HepG2 (cell line): ENCODE measurements at regions not wholly inside any gene's neighbourhood (a gene's known extent, or its start where the extent isn't known, plus 50 kb on each side); places are given as distances from the start of the nearest gene placed in this dataset.

Experiments
- ATAC-seq: fragments of 200-7000 bp; cut with Tn5 transposase; 3 replicates; pipeline ENCODE4 v1.9.1; 2020; ENCODE audit warnings: mild to moderate bottlenecking, moderate library complexity
- BruUV-seq: library from RNA; stranded (reverse); fragments of 400-500 nt; replicated peaks from 2 replicates; lab custom pipeline; 2021; lab: Mats Ljungman, UMichigan
- CTCF ChIA-PET: fragments of 300-600 bp; formaldehyde crosslinking; extraction: SDS; loops from one replicate; lab custom pipeline; 2021; ENCODE audit warnings: low total read pairs, inconsistent platforms, low intra/inter-chr PET ratio; lab: Yijun Ruan, JAX
- POLR2A ChIA-PET: fragments of 350-600 bp; sonication (Branson Sonifier 250); formaldehyde crosslinking; loops from one replicate; lab custom pipeline; 2020; ENCODE audit warnings: antibody characterized with exemption, inconsistent platforms; lab: Yijun Ruan, JAX
- DNase-seq: peaks from one replicate; pipeline ENCODE4 v3.0.0-alpha.2; 2015; ENCODE audit warnings: low spot score
- FAIRE-seq: peaks from 3 replicates; lab custom pipeline; 2011; peaks lifted over from hg19 to GRCh38; lab: Jason Lieb, UNC
- H2AFZ ChIP-seq: one replicate; pipeline ENCODE4 v1.6.1; 2011; ENCODE audit warnings: low read length, inconsistent platforms
- H3K27ac ChIP-seq: fragments of 300-600 bp; 3 replicates; pipeline ENCODE4 v1.8.0; 2011; ENCODE audit warnings: mixed run types, mild to moderate bottlenecking, mixed read lengths, low read length, inconsistent platforms; ENCODE audit not compliant: insufficient read depth; ENCODE audit errors: extremely low read length
- H3K27me3 ChIP-seq, 2 experiments: fragments of 200-600 bp in 1 of 2; 2 replicates in 1 of 2; 3 replicates in 1 of 2; pipeline versions ENCODE4 v1.6.0 to v1.8.0; 2011; ENCODE audit warnings: low read length in 2 of 2, mild to moderate bottlenecking in 2 of 2, moderate library complexity in 2 of 2, inconsistent platforms in 1 of 2; ENCODE audit not compliant: insufficient read depth in 2 of 2, control insufficient read depth in 1 of 2
- H3K36me3 ChIP-seq, 2 experiments: fragments of 200-600 bp in 1 of 2; replicated peaks in 1 of 2; 2 replicates in 1 of 2; 3 replicates in 1 of 2; pipeline versions ENCODE4 v1.5.1 to v1.8.0; 2011; ENCODE audit warnings: low read length in 2 of 2, inconsistent platforms in 1 of 2; ENCODE audit not compliant: insufficient read depth in 2 of 2, control insufficient read depth in 1 of 2
- H3K4me1 ChIP-seq: 2 replicates; pipeline ENCODE4 v1.5.1; 2012; ENCODE audit warnings: low read length, inconsistent platforms; ENCODE audit not compliant: insufficient read depth
- H3K4me2 ChIP-seq: 2 replicates; pipeline ENCODE4 v1.6.0; 2011; ENCODE audit warnings: low read depth, low read length, inconsistent platforms
- H3K4me3 ChIP-seq, 3 experiments: fragments of 200-600 bp in 1 of 3; sonication (generic), shearing (Covaris generic) in 1 of 3; replicated peaks in 1 of 3; 2 replicates each; pipeline ENCODE4 v1.5.1; 2011 to 2016; ENCODE audit warnings: low read length in 3 of 3, inconsistent platforms in 2 of 3, low read depth in 2 of 3, mild to moderate bottlenecking in 2 of 3, control low read depth in 1 of 3, mixed read lengths in 1 of 3; ENCODE audit not compliant: insufficient read depth in 1 of 3
- H3K79me2 ChIP-seq: one replicate; pipeline ENCODE4 v1.6.1; 2011; ENCODE audit warnings: low read length, inconsistent platforms; ENCODE audit not compliant: insufficient read depth
- H3K9ac ChIP-seq: 2 replicates; pipeline ENCODE4 v1.6.0; 2011; ENCODE audit warnings: mild to moderate bottlenecking, low read depth, low read length, inconsistent platforms; ENCODE audit not compliant: insufficient read depth
- H3K9me3 ChIP-seq: 2 replicates; pipeline ENCODE4 v1.5.1; 2012; ENCODE audit warnings: mild to moderate bottlenecking, low read length
- H4K20me1 ChIP-seq: 2 replicates; pipeline ENCODE4 v1.6.0; 2011; ENCODE audit warnings: inconsistent platforms, mild to moderate bottlenecking, low read length, moderate library complexity; ENCODE audit not compliant: insufficient read depth
- AKAP8 ChIP-seq: sonication (generic); formaldehyde crosslinking; IDR thresholded peaks from 2 replicates; pipeline ENCODE4 v1.5.1; 2020; ENCODE audit warnings: mild to moderate bottlenecking, missing genetic modification reagents
- KDM2A ChIP-seq: sonication (generic); formaldehyde crosslinking; IDR thresholded peaks from 2 replicates; pipeline ENCODE4 v1.4.0; 2020; ENCODE audit warnings: low read depth, missing genetic modification reagents, borderline replicate concordance
- MIER2 ChIP-seq: IDR thresholded peaks from 2 replicates; pipeline ENCODE4 v1.6.1; 2016; ENCODE audit warnings: missing biosample characterization, missing genetic modification reagents
- NKX3-1 ChIP-seq: sonication (generic); formaldehyde crosslinking; IDR thresholded peaks from 2 replicates; pipeline ENCODE4 v1.5.0; 2020; ENCODE audit warnings: missing genetic modification reagents
- SATB2 ChIP-seq: sonication (generic); formaldehyde crosslinking; IDR thresholded peaks from 2 replicates; pipeline ENCODE4 v1.5.0; 2020; ENCODE audit warnings: missing genetic modification reagents
- ZC3H4 ChIP-seq: sonication (generic); formaldehyde crosslinking; IDR thresholded peaks from 2 replicates; pipeline ENCODE4 v1.4.0; 2020; ENCODE audit warnings: missing genetic modification reagents, borderline replicate concordance
- ZNF431 ChIP-seq: sonication (generic); formaldehyde crosslinking; IDR thresholded peaks from 2 replicates; pipeline ENCODE4 v1.9.0; 2022; ENCODE audit warnings: missing genetic modification reagents, low read depth, mild to moderate bottlenecking, borderline replicate concordance
- ZNF616 ChIP-seq: sonication (generic); formaldehyde crosslinking; IDR thresholded peaks from 2 replicates; pipeline ENCODE4 v1.5.0; 2020; ENCODE audit warnings: low read depth, mild to moderate bottlenecking, missing genetic modification reagents
- WGBS: methylation state at CpG from one replicate; pipeline ENCODE4 v1.1.6; 2017; ENCODE audit warnings: low lambda C conversion rate; 5-methylcytosine and 5-hydroxymethylcytosine counted together
- in situ Hi-C: cut with HindIII; loops from 2 replicates; pipeline ENCODE4 v1.10.0; 2017; ENCODE audit warnings: low pct_unique_long_range_greater_than_20kb; ENCODE audit not compliant: extremely low pct_ligation_motif_present
- intact Hi-C: fragments of 100-400 bp; cut with micrococcal nuclease; formaldehyde crosslinking; loops from one replicate; pipeline ENCODE4 v1.10.0; 2022; ENCODE audit not compliant: unreplicated experiment
- TF ChIP-seq, protein P1 (sequence below): IDR thresholded peaks from 2 replicates; pipeline ENCODE4 v1.6.1; 2016; ENCODE audit warnings: low read depth, control low read depth
- TF ChIP-seq, protein P2 (sequence below): IDR thresholded peaks from 2 replicates; pipeline ENCODE4 v1.6.1; 2016; ENCODE audit warnings: control low read depth
- TF ChIP-seq, protein P3 (sequence below): sonication (generic); formaldehyde crosslinking; IDR thresholded peaks from 2 replicates; pipeline ENCODE4 v1.8.0; 2022; ENCODE audit warnings: missing genetic modification reagents, mild to moderate bottlenecking, moderate library complexity, borderline replicate concordance

DNA sequence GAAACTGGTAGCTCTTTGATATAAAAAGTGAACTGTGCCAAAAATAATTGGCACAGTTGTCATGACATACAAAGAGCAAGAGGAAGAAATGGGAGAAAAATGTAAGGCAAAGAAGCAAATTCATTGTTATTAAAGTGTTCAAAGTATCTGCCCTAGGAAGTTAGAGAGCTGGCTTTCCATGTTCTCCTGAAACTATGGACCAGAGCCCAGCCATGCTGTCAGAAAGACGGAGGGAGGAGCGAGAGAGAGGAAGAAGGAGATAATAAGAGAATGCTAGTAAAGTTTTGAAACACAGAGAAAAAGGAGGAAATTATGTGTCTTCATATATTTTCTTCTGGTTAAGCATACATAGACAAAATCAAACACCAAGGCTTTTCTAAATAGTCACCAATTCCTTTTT is 78.1 kb upstream of the PELI2 start:
- H3K27me3 ChIP-seq, result no peaks in the 10 kb centered on the region
- no peak overlapping the region for H3K4me2 ChIP-seq
- no peak for DNase-seq
- no peak overlapping the region for H3K4me3 ChIP-seq
- no peaks in the 10 kb centered on the region for H4K20me1 ChIP-seq
- CTCF ChIA-PET, result no interaction called here
- WGBS, result 2% methylated on average over 2 of the region's 2 CpGs
- TF ChIP-seq AKAP8 (CRISPR knock-in tag) (no peak), ZNF616 (CRISPR knock-in tag) (no peak), NKX3-1 (no peak), KDM2A (CRISPR knock-in tag) (no peak), ZNF431 (no peak), ZC3H4 (CRISPR knock-in tag) (no peak), SATB2 (no peak), MIER2 (no peak)
- TF ChIP-seq, protein P1, sequence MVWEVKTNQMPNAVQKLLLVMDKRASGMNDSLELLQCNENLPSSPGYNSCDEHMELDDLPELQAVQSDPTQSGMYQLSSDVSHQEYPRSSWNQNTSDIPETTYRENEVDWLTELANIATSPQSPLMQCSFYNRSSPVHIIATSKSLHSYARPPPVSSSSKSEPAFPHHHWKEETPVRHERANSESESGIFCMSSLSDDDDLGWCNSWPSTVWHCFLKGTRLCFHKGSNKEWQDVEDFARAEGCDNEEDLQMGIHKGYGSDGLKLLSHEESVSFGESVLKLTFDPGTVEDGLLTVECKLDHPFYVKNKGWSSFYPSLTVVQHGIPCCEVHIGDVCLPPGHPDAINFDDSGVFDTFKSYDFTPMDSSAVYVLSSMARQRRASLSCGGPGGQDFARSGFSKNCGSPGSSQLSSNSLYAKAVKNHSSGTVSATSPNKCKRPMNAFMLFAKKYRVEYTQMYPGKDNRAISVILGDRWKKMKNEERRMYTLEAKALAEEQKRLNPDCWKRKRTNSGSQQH (CRISPR knock-in tag), result no peak
- TF ChIP-seq, protein P2, sequence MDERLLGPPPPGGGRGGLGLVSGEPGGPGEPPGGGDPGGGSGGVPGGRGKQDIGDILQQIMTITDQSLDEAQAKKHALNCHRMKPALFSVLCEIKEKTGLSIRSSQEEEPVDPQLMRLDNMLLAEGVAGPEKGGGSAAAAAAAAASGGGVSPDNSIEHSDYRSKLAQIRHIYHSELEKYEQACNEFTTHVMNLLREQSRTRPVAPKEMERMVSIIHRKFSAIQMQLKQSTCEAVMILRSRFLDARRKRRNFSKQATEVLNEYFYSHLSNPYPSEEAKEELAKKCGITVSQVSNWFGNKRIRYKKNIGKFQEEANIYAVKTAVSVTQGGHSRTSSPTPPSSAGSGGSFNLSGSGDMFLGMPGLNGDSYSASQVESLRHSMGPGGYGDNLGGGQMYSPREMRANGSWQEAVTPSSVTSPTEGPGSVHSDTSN, result no peak
- TF ChIP-seq, protein P3, sequence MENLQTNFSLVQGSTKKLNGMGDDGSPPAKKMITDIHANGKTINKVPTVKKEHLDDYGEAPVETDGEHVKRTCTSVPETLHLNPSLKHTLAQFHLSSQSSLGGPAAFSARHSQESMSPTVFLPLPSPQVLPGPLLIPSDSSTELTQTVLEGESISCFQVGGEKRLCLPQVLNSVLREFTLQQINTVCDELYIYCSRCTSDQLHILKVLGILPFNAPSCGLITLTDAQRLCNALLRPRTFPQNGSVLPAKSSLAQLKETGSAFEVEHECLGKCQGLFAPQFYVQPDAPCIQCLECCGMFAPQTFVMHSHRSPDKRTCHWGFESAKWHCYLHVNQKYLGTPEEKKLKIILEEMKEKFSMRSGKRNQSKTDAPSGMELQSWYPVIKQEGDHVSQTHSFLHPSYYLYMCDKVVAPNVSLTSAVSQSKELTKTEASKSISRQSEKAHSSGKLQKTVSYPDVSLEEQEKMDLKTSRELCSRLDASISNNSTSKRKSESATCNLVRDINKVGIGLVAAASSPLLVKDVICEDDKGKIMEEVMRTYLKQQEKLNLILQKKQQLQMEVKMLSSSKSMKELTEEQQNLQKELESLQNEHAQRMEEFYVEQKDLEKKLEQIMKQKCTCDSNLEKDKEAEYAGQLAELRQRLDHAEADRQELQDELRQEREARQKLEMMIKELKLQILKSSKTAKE (CRISPR knock-in tag), result no peak
- H2AFZ ChIP-seq, result no peak overlapping the region
- H3K79me2 ChIP-seq, result no peaks in the 10 kb centered on the region
- no peak for FAIRE-seq
- BruUV-seq, result no TSS peak
- in situ Hi-C loops (no loop called here), intact Hi-C loops (no loop called here)
- H3K27ac ChIP-seq, result no peak overlapping the region
- no peaks in the 10 kb centered on the region for H3K4me1 ChIP-seq
- no peaks in the 10 kb centered on the region for H3K36me3 ChIP-seq
- POLR2A ChIA-PET, result no interaction called here
- no peaks in the 10 kb centered on the region for H3K9me3 ChIP-seq
- ATAC-seq, result no peak
- H3K9ac ChIP-seq, result no peak overlapping the region
